Activated T-cell treated with anti-CD3 and anti-CD28 coated beads for 24 hours (primary cell): ENCODE measurements at regions not wholly inside any gene's neighbourhood (a gene's known extent, or its start where the extent isn't known, plus 50 kb on each side); places are given as distances from the start of the nearest gene placed in this dataset.
A peak's percentile ranks its signal among the peaks of the same experiment; 100 is the strongest.
"Not testable (repeated sequence)": the region's sequence is repeated elsewhere in the genome, so short reads cannot be mapped to it uniquely, and the experiment has no call there.

Source experiments
- DNase-seq: peaks from one replicate; pipeline ENCODE4 v3.0.0-alpha.2; 2020; ENCODE audit warnings: low read depth

DNA sequence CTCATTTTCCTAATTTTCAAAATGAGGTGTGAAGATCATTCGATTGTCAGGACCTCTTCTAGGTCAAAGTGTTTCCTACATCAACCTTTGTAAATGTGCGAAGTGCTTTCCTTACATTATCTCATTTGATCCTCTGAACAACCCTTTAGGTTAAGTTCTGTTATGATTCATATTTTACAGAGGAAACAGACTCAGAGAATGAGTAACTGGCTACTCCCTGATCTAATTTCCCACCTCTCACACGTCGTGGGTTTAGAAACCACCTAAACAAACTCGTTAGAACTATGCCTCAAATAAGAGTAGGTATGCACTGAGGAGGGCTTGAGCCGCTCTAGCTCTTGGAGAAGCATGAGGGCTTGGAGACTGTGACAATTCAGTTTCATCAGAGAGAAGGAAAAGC lies 148.6 kb downstream of the CD47 start:
- peak; percentile 41 for DNase-seq

DNA sequence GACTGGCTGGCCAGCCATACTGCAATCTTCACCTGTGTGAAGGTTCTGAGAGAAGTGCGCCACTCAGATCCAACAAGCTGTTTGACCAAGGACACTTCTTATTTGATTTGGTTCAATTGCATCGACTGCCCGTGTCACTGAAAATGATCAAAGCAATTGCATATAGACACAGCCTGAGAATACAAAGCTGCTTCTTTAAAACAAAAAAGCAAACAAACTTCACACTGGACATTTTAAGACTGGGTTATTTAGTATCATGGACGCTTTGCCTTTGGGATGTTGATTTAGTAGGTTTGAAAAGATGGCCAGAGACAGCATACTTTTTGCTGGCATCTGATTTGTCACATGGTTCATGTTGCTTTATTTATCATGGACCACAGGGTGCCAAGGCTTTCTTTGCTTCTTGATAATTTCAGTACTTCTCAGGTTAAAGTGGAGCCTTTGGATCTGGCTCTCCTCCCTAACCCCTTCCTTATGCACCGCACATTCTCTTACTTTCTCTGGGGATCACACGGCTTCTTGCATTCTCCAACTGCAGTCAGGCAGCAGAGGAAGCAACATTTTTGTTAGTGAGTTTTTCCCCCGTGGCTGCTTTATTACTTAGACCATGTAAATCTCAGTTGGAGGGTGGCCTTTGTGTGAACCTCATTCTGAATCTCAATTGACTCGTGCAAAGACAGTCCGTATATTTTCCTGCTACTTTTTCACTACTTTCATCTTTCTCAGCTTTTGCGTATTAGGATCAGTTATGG lies 151.0 kb downstream of the CD47 start:
- DNase-seq: no peak

DNA sequence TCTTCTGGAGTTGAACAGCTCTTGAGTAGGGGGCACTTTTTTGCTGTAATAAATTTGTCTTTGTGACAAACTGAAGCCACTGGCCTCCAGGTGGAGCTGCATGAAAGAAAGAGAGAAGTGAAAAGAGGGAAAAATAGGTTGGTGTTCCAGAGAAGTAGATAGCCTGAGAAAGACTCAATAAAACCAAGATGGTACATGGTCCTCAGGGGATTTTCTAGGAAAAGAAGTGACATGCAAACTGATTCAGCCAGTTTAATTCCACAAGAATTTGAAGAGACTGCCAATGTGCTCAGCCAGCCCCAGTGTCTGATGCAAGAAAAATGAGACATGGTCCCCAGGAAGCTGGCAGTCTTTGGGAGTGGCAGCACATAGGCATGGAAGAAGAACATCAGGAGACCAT lies 152.7 kb downstream of the CD47 start:
- DNase-seq: no peak

DNA sequence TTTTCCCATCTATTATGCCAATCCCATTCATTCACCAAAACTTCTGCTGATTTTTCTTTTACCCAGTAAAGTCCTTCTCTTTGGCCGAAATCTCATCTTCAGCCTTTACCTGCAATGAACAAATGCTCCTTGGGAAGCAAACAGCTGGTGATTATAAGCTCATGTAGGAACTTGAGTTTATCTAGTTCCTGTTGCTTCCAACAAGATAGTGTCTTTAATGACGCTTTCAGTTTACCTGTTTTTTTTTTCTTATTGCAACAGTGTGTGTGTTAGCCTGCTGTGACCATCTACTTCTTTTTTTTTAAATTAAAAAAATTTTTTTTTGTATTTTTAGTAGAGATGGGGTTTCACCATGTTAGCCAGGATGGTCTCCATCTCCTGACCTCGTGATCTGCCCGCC lies 156.0 kb downstream of the CD47 start:
- DNase-seq: no peak

DNA sequence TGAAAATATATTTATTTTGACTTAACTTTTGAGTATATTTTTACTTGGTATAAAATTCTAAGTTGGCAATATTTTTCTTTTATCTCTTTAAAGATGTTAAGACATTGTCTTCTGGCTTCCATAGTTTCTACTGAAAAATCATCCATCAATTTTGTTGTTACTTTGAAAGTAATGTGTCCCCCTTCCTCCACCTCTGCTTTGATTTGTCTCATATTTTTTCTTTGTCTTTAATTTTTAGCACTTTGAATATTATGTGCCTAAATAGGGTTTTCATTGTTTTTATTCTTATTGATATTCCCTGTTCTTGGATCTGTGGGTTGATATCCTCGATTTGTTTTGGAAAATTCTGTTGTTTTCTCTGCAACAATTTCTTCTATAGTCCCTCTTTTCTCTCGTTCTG lies 157.4 kb downstream of the CD47 start:
- no peak for DNase-seq

DNA sequence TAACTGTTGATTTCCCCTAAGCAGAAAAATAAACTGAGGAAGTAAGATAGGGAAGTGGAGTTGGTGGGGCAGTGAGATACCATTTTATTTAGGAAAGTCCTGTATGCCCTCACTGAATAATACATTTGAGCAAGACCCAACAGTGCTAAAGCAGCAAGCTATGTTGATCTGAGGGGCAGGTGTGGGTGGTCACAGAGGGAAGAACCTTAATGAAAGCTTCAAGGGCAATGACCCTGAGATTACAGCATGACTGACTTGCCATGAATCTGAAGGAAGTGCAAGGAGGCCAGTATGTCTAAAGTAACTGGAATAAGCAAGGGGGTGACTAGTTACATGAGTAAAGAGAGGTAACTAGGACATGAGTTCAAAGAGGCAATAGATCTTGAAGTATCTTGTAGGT lies 159.5 kb downstream of the CD47 start:
- DNase-seq: no peak

DNA sequence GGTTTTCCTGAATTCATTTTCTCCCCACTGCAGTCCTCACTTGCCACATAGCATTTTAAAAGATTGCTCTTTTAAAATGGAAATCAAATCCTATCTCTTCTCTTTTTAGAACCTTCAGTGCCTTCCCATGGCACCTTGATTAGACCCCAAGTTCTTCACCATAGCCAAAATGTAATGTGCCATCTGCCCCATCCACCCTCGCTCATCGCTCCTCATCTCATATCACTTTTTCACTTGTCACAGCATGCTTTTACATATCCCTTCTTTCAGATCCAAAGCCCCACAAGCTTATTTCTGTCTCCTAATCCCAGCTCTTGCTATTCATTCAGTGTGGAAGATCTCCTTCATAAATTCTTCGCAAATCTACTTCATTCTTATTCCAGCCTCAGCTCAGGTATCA lies 161.7 kb downstream of the CD47 start:
- no peak for DNase-seq

DNA sequence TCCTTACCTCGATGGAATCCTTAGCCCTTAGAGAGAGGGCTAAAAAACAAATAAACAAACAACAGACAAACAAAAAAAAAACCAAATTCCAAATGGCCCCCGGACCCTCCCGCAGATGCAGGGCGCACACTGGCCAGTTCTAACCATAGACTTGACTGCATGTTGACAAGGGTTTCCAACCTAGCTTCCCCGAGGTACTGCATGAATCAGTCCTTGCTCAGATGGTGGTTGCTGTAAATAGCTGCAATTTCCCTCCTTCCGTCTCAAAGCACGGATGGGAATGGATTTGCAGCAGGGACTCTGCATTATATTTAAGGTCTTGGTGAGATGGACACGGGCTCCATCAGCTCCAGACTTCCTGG lies 162.8 kb downstream of the CD47 start:
- no peak for DNase-seq

DNA sequence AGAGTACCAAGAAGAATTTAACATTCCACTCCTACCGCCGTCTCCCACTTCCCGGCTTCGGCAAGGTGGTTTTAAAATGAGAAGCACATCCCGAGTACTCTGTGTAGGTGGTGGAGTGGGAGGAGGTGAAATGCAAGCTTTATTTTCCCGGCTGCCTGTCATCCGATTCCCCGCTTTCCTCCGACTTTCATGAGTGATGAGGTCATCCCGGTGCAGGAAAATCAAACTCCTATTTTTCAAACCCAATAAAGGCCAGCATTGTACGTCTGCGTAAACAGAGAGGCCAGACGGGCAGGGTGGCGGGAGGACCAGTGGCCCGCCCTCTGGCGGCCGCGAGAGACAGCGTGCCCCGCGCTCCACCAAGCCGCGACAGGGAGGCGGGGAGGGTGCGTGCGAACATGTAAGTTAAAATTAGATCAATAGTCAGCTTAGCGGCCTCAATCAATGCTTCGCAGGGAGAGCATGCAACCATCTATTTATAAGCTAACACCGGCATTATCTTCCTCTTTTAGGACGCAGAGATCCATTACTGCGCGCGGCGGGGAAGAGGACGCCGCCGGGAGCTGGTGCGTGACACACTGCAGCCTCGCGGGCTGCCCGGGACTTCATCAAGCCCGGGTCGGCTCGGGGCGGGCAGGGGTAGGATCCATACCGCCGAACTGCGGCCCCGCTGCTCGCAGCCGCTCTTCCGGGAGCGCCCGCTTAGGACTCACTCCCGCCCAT lies 163.3 kb downstream of the CD47 start:
- peak; percentile 61 for DNase-seq

DNA sequence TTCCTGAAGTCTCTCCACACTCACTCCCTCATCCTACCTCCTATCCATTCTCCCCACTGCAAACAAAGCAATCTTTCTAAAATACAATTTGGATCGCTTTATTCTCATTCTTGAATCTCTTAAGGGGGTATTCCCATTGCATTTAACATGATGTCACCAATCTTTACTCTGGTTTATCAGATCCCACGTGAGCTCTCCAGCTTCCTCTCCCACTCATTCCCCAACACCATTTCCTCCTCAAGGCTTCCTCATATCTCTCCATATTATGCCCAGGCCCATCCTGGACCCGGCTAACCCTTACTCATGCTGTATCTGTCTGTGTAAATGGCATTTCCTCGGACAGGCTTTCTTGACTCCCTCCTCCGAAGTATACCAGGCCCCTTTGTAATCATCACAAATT lies 165.0 kb downstream of the CD47 start:
- DNase-seq: no peak

DNA sequence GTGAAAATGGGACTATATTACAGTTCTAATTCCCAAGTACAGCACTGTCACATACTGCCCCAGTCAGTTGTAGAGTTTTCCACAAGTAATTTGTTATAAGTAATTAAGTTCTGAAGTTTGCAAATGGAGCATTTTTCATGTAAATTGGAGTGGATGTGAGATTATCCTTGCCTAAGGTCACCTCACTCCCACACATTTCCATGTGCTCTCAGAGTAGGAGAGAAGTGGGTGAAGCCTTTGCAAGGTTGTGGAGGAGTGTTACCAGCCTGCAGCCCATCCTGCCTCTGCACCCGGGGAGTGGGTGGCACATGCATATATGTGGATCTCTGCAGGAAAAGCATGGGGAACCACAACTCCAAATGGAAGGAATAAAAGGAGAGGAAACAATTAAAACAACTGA lies 169.8 kb downstream of the CD47 start:
- no peak for DNase-seq

DNA sequence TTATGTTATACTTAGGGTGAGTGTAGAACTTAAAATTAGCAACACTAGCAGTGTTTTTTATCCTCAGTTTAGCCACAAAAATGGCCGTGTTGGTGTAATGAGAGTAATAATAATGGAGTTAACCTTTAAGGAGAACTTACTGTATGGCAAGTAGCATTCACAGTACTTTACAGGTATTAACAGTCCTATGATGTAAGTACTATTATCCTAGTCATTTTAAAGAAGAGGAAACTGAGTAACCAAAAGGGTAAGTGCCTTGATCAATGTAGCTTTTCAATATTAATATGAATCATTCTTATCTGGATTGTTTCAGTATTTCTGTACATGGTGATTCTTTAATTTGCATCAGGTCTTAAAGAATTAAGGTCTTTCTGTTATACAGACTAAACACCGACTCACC lies 170.3 kb downstream of the CD47 start:
- DNase-seq: no peak

DNA sequence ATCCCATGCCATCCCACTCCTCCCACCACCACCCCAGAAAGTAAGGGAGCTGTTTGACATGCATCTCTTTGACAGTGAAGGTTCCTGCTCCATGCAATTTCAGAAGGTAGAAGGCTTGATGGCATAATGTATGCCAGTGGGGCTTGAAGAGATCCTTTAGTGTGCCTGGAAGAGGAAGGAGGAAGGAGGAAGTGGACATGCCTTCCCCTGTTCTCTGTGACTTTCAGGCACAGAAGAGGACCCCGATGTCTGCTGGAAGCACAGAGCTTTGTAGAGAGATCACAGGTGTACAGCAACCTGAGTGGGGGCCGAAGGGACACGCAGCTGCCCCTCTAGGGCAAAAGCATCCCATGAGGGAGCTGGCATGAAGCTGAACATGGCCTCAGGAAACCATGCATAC lies 171.6 kb downstream of the CD47 start:
- no peak for DNase-seq

DNA sequence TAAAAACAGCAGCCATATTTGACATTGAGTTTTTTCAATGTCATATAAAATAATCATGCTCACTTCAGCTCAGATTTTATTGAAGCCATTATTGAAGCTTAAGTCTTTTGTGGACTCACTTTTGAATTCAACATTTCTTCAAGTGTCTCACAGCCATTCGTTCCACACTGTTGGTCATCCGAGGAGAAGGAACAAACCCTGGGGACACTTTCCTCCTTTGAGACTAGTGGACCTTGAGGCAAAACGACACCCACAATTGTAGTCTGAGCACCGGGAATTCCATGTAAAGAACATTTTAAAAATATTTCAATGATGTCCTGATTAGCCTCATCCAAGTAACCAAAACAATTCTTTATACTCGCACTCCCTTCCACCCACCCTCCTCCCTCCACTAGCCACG lies 174.7 kb downstream of the CD47 start:
- DNase-seq: no peak

DNA sequence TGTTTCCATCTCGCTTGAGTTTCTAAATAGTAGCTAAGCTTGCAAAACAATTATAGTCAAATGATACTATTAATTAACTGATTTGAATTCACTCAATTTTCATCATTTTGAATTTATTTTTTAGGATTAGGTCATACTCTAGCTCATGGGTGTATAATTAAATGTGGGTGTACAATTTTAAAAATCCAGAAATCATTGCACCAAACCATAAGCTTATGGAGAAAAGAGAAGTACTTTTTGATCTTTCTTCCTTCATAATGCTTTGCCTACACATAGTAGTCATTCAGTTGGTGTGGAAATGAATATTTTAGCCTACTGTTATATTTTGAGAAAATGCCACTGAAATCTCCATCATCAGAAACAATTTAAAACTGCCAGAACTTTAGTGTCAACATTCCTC lies 175.1 kb downstream of the CD47 start:
- no peak for DNase-seq

DNA sequence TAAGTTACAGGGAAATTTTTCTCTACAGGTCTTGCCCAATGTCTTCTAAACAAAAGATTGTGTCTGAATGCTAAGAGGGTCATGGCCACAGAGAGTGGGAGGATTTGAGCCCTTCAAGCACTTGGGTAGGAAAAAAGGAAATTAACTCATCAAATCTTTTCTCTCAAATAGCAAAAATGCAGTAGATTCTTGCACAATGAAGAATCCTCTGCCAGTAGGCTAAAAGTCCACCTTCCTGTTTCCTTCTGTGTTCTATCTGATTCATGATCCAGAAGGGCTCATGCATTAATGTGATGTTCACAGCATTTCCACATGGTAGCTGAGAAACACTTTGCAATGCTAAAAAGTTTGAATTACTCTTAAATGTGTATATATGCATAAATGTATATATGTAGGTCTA lies 177.1 kb downstream of the CD47 start:
- DNase-seq: no peak

DNA sequence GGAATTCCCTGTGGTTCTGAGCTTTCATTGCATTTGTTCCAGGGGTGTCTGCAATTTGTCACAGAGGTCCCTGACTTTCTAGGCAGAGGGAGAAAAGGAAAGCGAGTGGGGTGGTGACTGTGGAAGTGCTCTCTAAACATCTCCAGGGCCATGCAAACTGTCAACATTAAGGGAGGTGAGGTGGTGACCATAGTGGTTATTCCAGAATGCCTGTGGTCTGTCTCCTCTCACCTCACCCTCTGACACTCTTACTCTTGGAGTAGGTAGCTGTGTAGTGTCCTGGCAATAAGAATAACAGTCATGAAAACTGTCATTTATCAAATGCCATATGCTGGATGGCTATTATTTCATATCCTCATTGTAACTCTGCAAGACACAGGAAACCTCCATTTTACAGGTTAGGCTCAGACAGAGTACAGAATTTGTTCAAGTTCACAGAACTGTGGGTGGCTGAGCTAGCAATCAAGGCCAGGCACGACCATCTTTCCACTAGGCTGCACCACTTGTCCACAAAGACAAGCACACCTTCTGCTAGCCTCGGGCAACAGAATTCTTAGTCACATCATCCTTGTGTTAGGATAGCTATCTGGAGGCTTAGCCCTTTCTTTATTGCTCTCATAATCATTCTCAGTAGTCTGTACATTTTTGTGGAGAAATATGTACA lies 179.4 kb downstream of the CD47 start:
- no peak for DNase-seq

DNA sequence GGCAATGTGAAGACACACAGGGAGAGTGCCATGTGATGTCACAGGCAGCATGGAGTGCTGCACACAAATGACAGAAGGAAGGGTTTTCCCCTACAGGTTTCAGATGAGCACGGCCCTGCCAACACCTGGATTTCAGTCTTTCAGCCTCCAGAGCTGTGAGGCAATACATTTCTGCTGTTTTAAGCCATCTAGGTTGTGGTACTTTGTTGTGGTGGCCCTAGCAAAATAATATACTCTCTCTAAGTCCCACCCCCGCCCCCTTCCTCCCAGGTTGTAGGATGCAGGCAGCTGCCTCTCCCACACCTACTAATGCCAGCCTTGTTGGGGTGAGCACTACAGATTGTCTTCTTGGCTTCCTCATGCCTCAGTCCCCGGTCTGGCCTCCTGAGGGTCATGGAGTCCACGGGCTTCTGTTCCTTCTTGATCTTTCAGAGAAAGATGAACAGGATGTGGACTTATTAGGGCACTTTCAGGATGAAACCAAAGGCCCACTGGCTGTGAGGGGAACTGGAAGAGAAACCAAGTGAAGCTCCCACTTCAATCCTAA lies 180.0 kb downstream of the CD47 start:
- peak; percentile 24 for DNase-seq

DNA sequence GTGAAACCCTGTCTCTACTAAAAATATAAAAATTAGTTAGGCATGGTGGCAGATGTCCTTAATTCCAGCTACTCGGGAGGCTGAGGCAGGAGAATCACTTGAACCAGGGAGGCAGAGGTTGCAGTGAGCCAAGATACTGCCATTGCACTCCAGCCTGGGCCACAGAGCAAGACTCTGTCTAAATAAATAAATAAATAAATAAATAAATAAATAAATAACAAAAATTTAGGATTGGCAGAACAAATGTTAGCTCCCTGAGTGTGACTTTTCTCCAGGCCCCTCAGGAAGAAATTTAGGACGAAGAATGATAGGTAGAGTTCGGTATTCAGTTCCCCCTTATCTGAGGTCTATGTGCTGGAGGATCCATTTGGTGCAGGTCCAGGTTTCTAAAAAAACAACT lies 181.2 kb downstream of the CD47 start:
- DNase-seq: not testable (repeated sequence)

DNA sequence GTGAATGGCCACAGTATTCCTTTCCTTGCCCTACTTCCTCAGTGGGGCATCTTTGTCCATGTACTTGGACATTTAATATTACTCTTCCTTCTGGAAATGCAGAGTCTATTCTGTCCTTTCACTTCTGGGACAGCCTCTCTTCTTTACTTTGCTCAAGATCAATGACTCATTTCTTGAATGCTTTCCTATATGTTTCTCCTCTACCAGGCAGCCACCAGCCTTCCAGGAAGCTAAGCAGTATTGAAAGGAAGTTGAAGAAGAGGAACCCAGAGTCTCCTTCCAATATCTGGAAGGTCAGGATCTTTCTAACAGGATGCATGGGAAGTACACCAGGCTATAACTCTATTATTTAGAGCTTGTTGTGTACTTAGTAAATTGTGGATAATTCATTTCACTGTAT lies 182.8 kb downstream of the CD47 start:
- no peak for DNase-seq

DNA sequence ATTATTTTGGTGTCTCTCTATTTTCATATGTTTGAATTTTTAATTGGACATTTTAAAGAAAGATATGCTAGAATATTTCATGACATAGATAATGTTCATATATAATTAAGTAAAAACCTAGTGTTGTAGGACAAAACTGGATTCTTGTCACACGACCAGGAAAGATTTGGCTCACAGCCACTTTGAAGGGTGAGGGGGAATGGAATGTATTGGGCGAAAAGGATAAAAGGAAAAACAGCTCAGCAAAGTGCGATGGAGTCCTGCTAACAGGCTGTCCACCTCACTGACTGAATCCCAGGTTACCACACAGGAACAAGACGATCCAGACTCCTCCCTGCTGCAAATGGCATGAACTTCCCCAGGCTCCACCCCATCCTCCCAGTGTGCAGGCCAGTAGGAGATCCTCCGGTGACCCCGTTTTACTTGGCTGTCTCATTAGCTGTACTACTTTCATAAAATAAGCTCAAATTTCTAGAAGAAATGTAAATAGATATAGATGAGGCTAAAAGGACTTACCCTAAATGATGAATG lies 186.2 kb downstream of the CD47 start:
- no peak for DNase-seq

DNA sequence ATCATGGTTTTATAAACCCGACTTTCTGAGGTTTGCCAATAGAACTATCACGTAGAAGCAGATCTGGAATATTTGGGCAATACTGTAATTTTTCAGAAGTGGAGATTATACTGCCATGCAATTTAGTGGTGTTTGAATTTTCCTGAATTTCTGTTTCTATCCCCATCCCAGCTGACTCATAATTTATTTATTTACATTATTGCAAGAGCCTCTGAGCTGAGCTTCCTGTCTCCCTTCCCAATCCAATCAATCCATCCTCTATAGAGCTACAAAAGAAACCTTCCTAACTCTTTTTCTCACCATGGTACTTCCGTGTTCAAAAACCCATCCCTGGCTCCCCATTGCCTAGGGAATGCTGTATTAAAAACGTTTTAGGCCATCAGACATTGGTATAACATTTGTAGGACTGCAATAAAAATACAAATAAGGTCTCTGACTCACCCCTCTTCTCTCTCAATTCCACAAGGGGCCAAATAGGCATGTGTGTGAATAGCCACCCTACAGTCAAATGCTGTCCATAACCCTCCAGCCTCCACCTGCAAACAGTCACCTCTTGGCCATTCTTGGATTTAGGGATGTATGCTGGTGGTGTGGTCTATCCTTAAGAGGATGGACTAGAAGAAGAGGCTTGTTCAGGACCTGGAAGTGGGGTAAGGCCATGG lies 190.7 kb downstream of the CD47 start:
- no peak for DNase-seq
